Esophagus muscularis mucosa (tissue), 4 donors: ENCODE measurements at regions not wholly inside any gene's neighbourhood (a gene's known extent, or its start where the extent isn't known, plus 50 kb on each side); places are given as distances from the start of the nearest gene placed in this dataset.

Source experiments
- DNase-seq: peaks from one replicate; pipeline ENCODE4 v3.0.0-alpha.2; 2017; ENCODE audit errors: extremely low spot score
- H3K27ac ChIP-seq, 4 donors: fragments of 200-600 bp; sonication (generic); replicated peaks in 1 of 4; 1 replicate in 3 of 4; 2 replicates in 1 of 4; pipeline ENCODE4 v1.5.1; 2016 to 2019; ENCODE audit warnings: mild to moderate bottlenecking in 1 of 4
- H3K27me3 ChIP-seq, 4 donors: fragments of 200-600 bp; sonication (generic); one replicate each; pipeline versions ENCODE4 v1.5.1 to v1.6.0; 2016 to 2019
- H3K36me3 ChIP-seq, 4 donors: fragments of 200-600 bp; sonication (generic); one replicate each; pipeline ENCODE4 v1.5.1; 2016 to 2019
- H3K4me1 ChIP-seq, 4 donors: fragments of 200-600 bp; sonication (generic); one replicate each; pipeline ENCODE4 v1.5.1; 2016 to 2019
- H3K4me3 ChIP-seq, 4 donors: fragments of 200-600 bp; sonication (generic); 1 replicate in 2 of 4; 2 replicates in 2 of 4; pipeline ENCODE4 v1.5.1; 2016 to 2019; ENCODE audit warnings: mild to moderate bottlenecking in 4 of 4, moderate library complexity in 1 of 4
- H3K9me3 ChIP-seq, 4 donors: fragments of 200-600 bp; sonication (generic); 1 replicate in 3 of 4; 2 replicates in 1 of 4; pipeline ENCODE4 v1.5.1; 2016 to 2019
- EP300 ChIP-seq: sonication (generic); formaldehyde crosslinking; IDR thresholded peaks from one replicate; pipeline ENCODE4 v1.6.1; 2017; ENCODE audit warnings: antibody characterized with exemption
- POLR2A ChIP-seq: fragments of 450-650 bp; IDR thresholded peaks from one replicate; pipeline ENCODE4 v1.6.1; 2017; ENCODE audit warnings: antibody characterized with exemption, moderate library complexity, mild to moderate bottlenecking, low read depth
- POLR2AphosphoS5 ChIP-seq, 2 donors: sonication (generic); formaldehyde crosslinking; IDR thresholded peaks; one replicate each; pipeline ENCODE4 v1.6.1; 2017; ENCODE audit warnings: antibody characterized with exemption in 2 of 2
- WGBS: methylation state at CpG from one replicate; pipeline ENCODE4 v1.1.5; 2018; 5-methylcytosine and 5-hydroxymethylcytosine counted together
- intact Hi-C: fragments of 100-400 bp; cut with DNase I; formaldehyde crosslinking; loops from one replicate; pipeline ENCODE4 v1.15.1; 2023
- TF ChIP-seq, protein P1 (sequence below), 3 experiments: fragments of 200-600 bp in 2 of 3; fragments of 450-650 bp in 1 of 3; sonication (generic) in 2 of 3; IDR thresholded peaks; one replicate each; pipeline ENCODE4 v1.5.1; 2017 to 2019; ENCODE audit warnings: antibody characterized with exemption in 3 of 3, mild to moderate bottlenecking in 2 of 3, moderate library complexity in 1 of 3

DNA sequence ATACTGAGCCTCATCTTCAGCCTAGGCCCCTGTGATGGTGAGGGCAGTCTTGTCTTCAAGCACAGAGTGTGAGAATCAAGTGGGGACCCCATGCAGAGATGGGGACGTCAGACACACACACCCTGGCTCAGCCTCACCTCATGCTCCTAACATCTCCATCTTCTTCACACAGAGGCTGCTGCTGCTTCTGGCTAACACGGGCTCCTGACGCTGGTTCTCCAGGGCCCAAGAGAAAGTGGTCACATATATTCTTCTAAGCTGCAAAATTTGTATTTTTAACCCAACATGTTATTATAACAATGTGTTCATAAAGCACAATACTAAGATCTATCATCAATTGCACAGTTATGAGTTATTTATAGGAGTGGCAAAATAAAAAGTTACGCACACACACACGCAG lies 101.2 kb downstream of the VPREB1 start:
- Histone ChIP-seq H3K4me1 (no peaks in the 10 kb centered on the region), H3K27ac (no peak overlapping the region), H3K9me3 (no peaks in the 10 kb centered on the region), H3K4me3 (no peak overlapping the region), H3K27me3 (peaks cover 0 to 59% (median 2%) of the 10 kb centered on the region in 4 donors), H3K36me3 (no peaks in the 10 kb centered on the region)
- no peak for TF ChIP-seq POLR2AphosphoS5 (IDR thresholded peaks at IDR 0.05)
- no peak for TF ChIP-seq POLR2A
- TF ChIP-seq EP300: no peak
- TF ChIP-seq, protein P1, sequence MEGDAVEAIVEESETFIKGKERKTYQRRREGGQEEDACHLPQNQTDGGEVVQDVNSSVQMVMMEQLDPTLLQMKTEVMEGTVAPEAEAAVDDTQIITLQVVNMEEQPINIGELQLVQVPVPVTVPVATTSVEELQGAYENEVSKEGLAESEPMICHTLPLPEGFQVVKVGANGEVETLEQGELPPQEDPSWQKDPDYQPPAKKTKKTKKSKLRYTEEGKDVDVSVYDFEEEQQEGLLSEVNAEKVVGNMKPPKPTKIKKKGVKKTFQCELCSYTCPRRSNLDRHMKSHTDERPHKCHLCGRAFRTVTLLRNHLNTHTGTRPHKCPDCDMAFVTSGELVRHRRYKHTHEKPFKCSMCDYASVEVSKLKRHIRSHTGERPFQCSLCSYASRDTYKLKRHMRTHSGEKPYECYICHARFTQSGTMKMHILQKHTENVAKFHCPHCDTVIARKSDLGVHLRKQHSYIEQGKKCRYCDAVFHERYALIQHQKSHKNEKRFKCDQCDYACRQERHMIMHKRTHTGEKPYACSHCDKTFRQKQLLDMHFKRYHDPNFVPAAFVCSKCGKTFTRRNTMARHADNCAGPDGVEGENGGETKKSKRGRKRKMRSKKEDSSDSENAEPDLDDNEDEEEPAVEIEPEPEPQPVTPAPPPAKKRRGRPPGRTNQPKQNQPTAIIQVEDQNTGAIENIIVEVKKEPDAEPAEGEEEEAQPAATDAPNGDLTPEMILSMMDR (IDR thresholded peaks at IDR 0.05): no peak
- intact Hi-C loops: no loop called here
- WGBS: 82% methylated on average over 5 of the region's 5 CpGs
- peak; percentile 66 for DNase-seq

GRCh38 chr22:22346401-22347107 lies 102.0 kb downstream of the VPREB1 start:
- Histone ChIP-seq H3K4me3 (no peak overlapping the region), H3K27ac (no peak overlapping the region), H3K36me3 (no peaks in the 10 kb centered on the region), H3K9me3 (no peaks in the 10 kb centered on the region), H3K4me1 (no peaks in the 10 kb centered on the region), H3K27me3 (peaks cover 0 to 56% (median 4%) of the 10 kb centered on the region in 4 donors)
- 71% methylated on average over 3 of the region's 3 CpGs for WGBS
- no peak for TF ChIP-seq POLR2A
- TF ChIP-seq EP300: no peak
- TF ChIP-seq, protein P1 (IDR thresholded peaks at IDR 0.05): no peak
- TF ChIP-seq POLR2AphosphoS5 (IDR thresholded peaks at IDR 0.05): no peak
- intact Hi-C loops: no loop called here
- DNase-seq: peak; percentile 60

DNA sequence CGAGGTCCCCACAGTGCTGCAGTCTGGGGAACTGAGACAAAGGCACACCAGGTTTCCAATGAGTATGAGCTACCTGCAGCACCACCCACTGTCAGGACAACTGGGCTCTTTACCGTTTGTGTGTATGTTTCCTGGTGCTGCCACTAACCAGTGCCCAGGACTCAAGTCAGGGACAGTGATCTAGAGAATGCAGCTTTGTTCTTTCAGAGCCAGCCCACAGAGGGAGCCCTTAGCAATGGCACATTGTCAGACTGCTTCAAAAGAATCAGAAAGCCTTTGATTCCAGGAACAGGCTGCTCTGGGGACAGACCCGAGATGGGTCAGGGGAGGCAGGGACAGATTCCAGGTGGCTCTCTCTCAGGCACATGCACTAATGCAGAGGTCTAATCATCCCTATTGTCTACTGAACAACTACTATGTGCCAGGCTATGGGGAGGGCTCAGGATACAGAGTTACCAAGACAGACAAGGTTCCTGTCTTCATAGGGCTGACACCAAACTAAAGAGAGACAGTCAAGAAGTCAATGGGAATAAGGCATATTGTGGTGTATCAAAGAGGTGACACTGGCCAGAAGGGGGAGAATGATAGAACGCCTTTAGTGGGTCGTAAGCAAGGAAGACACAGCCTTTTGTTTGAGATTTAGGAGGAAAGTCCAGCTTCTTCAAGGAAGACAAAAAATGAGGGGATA lies 103.7 kb downstream of the VPREB1 start:
- Histone ChIP-seq H3K4me1 (no peaks in the 10 kb centered on the region), H3K9me3 (no peaks in the 10 kb centered on the region), H3K36me3 (no peaks in the 10 kb centered on the region), H3K27me3 (peaks cover 0 to 49% (median 4%) of the 10 kb centered on the region in 4 donors), H3K4me3 (no peak overlapping the region), H3K27ac (no peak overlapping the region)
- intact Hi-C loops: no loop called here
- DNase-seq: peak; percentile 62
- 45% methylated on average over 5 of the region's 5 CpGs for WGBS
- TF ChIP-seq POLR2A: no peak
- TF ChIP-seq, protein P1 (IDR thresholded peaks at IDR 0.05): no peak
- no peak for TF ChIP-seq EP300
- no peak for TF ChIP-seq POLR2AphosphoS5 (IDR thresholded peaks at IDR 0.05)

GRCh38 chr22:22348815-22349454 lies 104.3 kb downstream of the VPREB1 start:
- intact Hi-C loops: no loop called here
- H3K4me1 ChIP-seq: no peaks in the 10 kb centered on the region
- H3K27me3 ChIP-seq: peaks cover 0 to 46% (median 4%) of the 10 kb centered on the region in 4 donors
- no peaks in the 10 kb centered on the region for H3K36me3 ChIP-seq
- no peaks in the 10 kb centered on the region for H3K9me3 ChIP-seq
- peak; percentile 75 for DNase-seq
- TF ChIP-seq, protein P1 (IDR thresholded peaks at IDR 0.05): no peak
- TF ChIP-seq POLR2A (no peak), POLR2AphosphoS5 (IDR thresholded peaks at IDR 0.05) (no peak), EP300 (no peak)
- H3K4me3 ChIP-seq: no peak overlapping the region
- no peak overlapping the region for H3K27ac ChIP-seq
- WGBS: 79% methylated on average over 6 of the region's 6 CpGs
